H1 (cell line): ENCODE measurements at regions not wholly inside any gene's neighbourhood (a gene's known extent, or its start where the extent isn't known, plus 50 kb on each side); places are given as distances from the start of the nearest gene placed in this dataset.

Source experiments
- CTCF ChIA-PET: fragments of 300-600 bp; sonication (Branson Sonifier 250); formaldehyde crosslinking; loops from one replicate; lab custom pipeline; 2021; ENCODE audit not compliant: partially characterized antibody; lab: Charles Lee
- POLR2A ChIA-PET: fragments of 300-600 bp; sonication (Branson Sonifier 250); formaldehyde crosslinking; loops from one replicate; lab custom pipeline; 2021; ENCODE audit warnings: inconsistent platforms; ENCODE audit not compliant: partially characterized antibody; lab: Charles Lee
- DNase-seq, 2 experiments: peaks; one replicate each; pipeline versions ENCODE4 v3.0.0 to v3.0.0-alpha.2; 2010 to 2022; ENCODE audit warnings: low spot score in 2 of 2, low read depth in 1 of 2, mixed read lengths in 1 of 2
- FAIRE-seq: peaks from 2 replicates; lab custom pipeline; 2011; peaks lifted over from hg19 to GRCh38; lab: Jason Lieb, UNC
- H2AFZ ChIP-seq: 2 replicates; pipeline ENCODE4 v1.8.1; 2012; ENCODE audit warnings: low read length, inconsistent platforms
- H2AK5ac ChIP-seq: 2 replicates; pipeline ENCODE4 v1.6.1; 2013; ENCODE audit warnings: low read depth, low read length
- H2BK120ac ChIP-seq: replicated peaks from 2 replicates; pipeline ENCODE3; 2013; ENCODE audit warnings: low read depth, low read length, inconsistent platforms
- H2BK12ac ChIP-seq: 2 replicates; pipeline ENCODE4 v1.6.1; 2013; ENCODE audit warnings: low read depth, low read length
- H2BK15ac ChIP-seq: 2 replicates; pipeline ENCODE4 v1.6.1; 2013; ENCODE audit warnings: low read length
- H2BK20ac ChIP-seq: 2 replicates; pipeline ENCODE4 v1.6.1; 2013; ENCODE audit warnings: low read length
- H2BK5ac ChIP-seq: 2 replicates; pipeline ENCODE4 v1.6.1; 2013; ENCODE audit warnings: low read depth, low read length
- H3K14ac ChIP-seq: 2 replicates; pipeline ENCODE4 v1.6.1; 2013; ENCODE audit warnings: inconsistent platforms; ENCODE audit not compliant: insufficient read length
- H3K18ac ChIP-seq: 2 replicates; pipeline ENCODE4 v1.6.1; 2013; ENCODE audit warnings: low read length; ENCODE audit errors: extremely low read depth
- H3K23ac ChIP-seq: 2 replicates; pipeline ENCODE4 v1.6.1; 2013; ENCODE audit warnings: inconsistent platforms; ENCODE audit not compliant: insufficient read length
- H3K23me2 ChIP-seq: 2 replicates; pipeline ENCODE4 v1.6.1; 2013; ENCODE audit warnings: low read depth, low read length
- H3K27ac ChIP-seq: 2 replicates; pipeline ENCODE4 v1.6.1; 2011; ENCODE audit warnings: low read depth, low read length, inconsistent platforms
- H3K27me3 ChIP-seq, 4 experiments: replicated peaks in 1 of 4; 1 replicate in 1 of 4; 2 replicates in 3 of 4; pipeline versions ENCODE4 v1.6.1 to v1.8.1; 2011 to 2013; ENCODE audit warnings: low read length in 3 of 4, mild to moderate bottlenecking in 3 of 4, inconsistent platforms in 2 of 4, mixed read lengths in 2 of 4, moderate library complexity in 1 of 4; ENCODE audit not compliant: control insufficient read depth in 3 of 4, insufficient read depth in 3 of 4; ENCODE audit errors: extremely low read depth in 1 of 4
- H3K36me3 ChIP-seq, 4 experiments: 2 replicates each; pipeline versions ENCODE4 v1.6.1 to v1.8.1; 2011 to 2013; ENCODE audit warnings: mild to moderate bottlenecking in 4 of 4, low read length in 3 of 4, moderate library complexity in 2 of 4, control low read depth in 1 of 4, inconsistent platforms in 1 of 4; ENCODE audit not compliant: insufficient read depth in 4 of 4, control insufficient read depth in 2 of 4
- H3K4ac ChIP-seq: replicated peaks from 2 replicates; pipeline ENCODE3; 2013; ENCODE audit warnings: low read length, low read depth, mixed read lengths, inconsistent platforms; ENCODE audit not compliant: insufficient read length
- H3K4me1 ChIP-seq, 4 experiments: replicated peaks in 1 of 4; 1 replicate in 1 of 4; 2 replicates in 3 of 4; pipeline versions ENCODE4 v1.6.1 to v1.8.1; 2011 to 2013; ENCODE audit warnings: low read length in 3 of 4, inconsistent platforms in 2 of 4, mixed read lengths in 1 of 4; ENCODE audit not compliant: insufficient read depth in 4 of 4, control insufficient read depth in 3 of 4
- H3K4me2 ChIP-seq, 2 experiments: 2 replicates each; pipeline versions ENCODE4 v1.6.1 to v1.8.1; 2011 to 2013; ENCODE audit warnings: low read depth in 2 of 2, low read length in 2 of 2, control low read depth in 1 of 2, inconsistent platforms in 1 of 2, mild to moderate bottlenecking in 1 of 2; ENCODE audit not compliant: insufficient read depth in 1 of 2
- H3K4me3 ChIP-seq, 4 experiments: fragments of 200-600, 300-600 bp in 1 of 4; sonication (generic), shearing (Covaris generic), sonication (Bioruptor Twin) in 1 of 4; 2 replicates each; pipeline versions ENCODE4 v1.5.1 to v1.8.1; 2011 to 2016; ENCODE audit warnings: low read length in 4 of 4, low read depth in 3 of 4, control low read depth in 2 of 4, inconsistent platforms in 2 of 4, mild to moderate bottlenecking in 2 of 4, mixed read lengths in 1 of 4, moderate library complexity in 1 of 4; ENCODE audit not compliant: insufficient read depth in 2 of 4; ENCODE audit errors: extremely low read depth in 1 of 4
- H3K56ac ChIP-seq: replicated peaks from 2 replicates; pipeline ENCODE3; 2013; ENCODE audit warnings: low read depth, mild to moderate bottlenecking, mixed read lengths, low read length, inconsistent platforms; ENCODE audit not compliant: insufficient read length
- H3K79me1 ChIP-seq: 2 replicates; pipeline ENCODE4 v1.6.1; 2013; ENCODE audit warnings: low read depth, low read length, control low read depth
- H3K79me2 ChIP-seq, 2 experiments: 2 replicates each; pipeline versions ENCODE4 v1.6.1 to v1.8.1; 2012 to 2013; ENCODE audit warnings: low read length in 2 of 2, mild to moderate bottlenecking in 2 of 2, inconsistent platforms in 1 of 2; ENCODE audit not compliant: insufficient read depth in 2 of 2, control insufficient read depth in 1 of 2
- H3K9ac ChIP-seq, 4 experiments: replicated peaks in 1 of 4; 1 replicate in 1 of 4; 2 replicates in 3 of 4; pipeline versions ENCODE4 v1.6.1 to v1.8.1; 2011 to 2013; ENCODE audit warnings: low read depth in 3 of 4, low read length in 3 of 4, control low read depth in 2 of 4, mild to moderate bottlenecking in 2 of 4, moderate library complexity in 2 of 4, inconsistent platforms in 1 of 4; ENCODE audit errors: extremely low read depth in 1 of 4
- H3K9me3 ChIP-seq, 2 experiments: 2 replicates each; pipeline versions ENCODE4 v1.6.1 to v1.8.1; 2012 to 2013; ENCODE audit warnings: mild to moderate bottlenecking in 2 of 2, moderate library complexity in 2 of 2, control low read depth in 1 of 2, inconsistent platforms in 1 of 2, low read depth in 1 of 2, low read length in 1 of 2, mixed read lengths in 1 of 2; ENCODE audit not compliant: insufficient read depth in 2 of 2
- H4K20me1 ChIP-seq, 2 experiments: replicated peaks in 1 of 2; 2 replicates each; pipeline versions ENCODE3 to v1.8.1; 2011 to 2013; ENCODE audit warnings: inconsistent platforms in 2 of 2, low read length in 2 of 2, mild to moderate bottlenecking in 1 of 2; ENCODE audit not compliant: insufficient read depth in 2 of 2, control insufficient read depth in 1 of 2
- H4K5ac ChIP-seq: 2 replicates; pipeline ENCODE4 v1.6.1; 2013; ENCODE audit warnings: low read length, low read depth, mixed read lengths, inconsistent platforms; ENCODE audit not compliant: insufficient read length
- H4K8ac ChIP-seq: 2 replicates; pipeline ENCODE4 v1.8.0; 2013; ENCODE audit warnings: mild to moderate bottlenecking, moderate library complexity, low read length, inconsistent platforms; ENCODE audit not compliant: insufficient read depth; ENCODE audit errors: extremely low read depth
- H4K91ac ChIP-seq: replicated peaks from 2 replicates; pipeline ENCODE3; 2013; ENCODE audit warnings: low read length, mixed read lengths, inconsistent platforms; ENCODE audit not compliant: insufficient read length
- CHD1 ChIP-seq: IDR thresholded peaks from 2 replicates; pipeline ENCODE4 v1.6.1; 2012; ENCODE audit warnings: low read depth, low read length, improper control_type of control experiment
- CHD2 ChIP-seq: IDR thresholded peaks from 2 replicates; pipeline ENCODE4 v1.6.1; 2012; ENCODE audit warnings: low read length, improper control_type of control experiment
- HDAC6 ChIP-seq: IDR thresholded peaks from one replicate; pipeline ENCODE4 v1.7.1; 2012; ENCODE audit warnings: low read depth, mild to moderate bottlenecking, inconsistent platforms, low read length, moderate library complexity
- KDM4A ChIP-seq: IDR thresholded peaks from one replicate; pipeline ENCODE4 v1.7.1; 2012; ENCODE audit warnings: low read depth, mild to moderate bottlenecking, moderate library complexity, low read length, inconsistent platforms; ENCODE audit not compliant: severe bottlenecking
- KDM5A ChIP-seq: fragments of 200-600 bp; IDR thresholded peaks from 2 replicates; pipeline ENCODE4 v1.7.1; 2012; ENCODE audit warnings: mild to moderate bottlenecking, low read length, inconsistent platforms, mixed read lengths
- POLR2A ChIP-seq, 2 experiments: IDR thresholded peaks; 1 replicate in 1 of 2; 2 replicates in 1 of 2; pipeline ENCODE4 v1.6.1; 2011; ENCODE audit warnings: low read depth in 2 of 2, low read length in 2 of 2, mild to moderate bottlenecking in 2 of 2; ENCODE audit errors: control extremely low read depth in 1 of 2
- POLR2AphosphoS5 ChIP-seq: IDR thresholded peaks from 2 replicates; pipeline ENCODE4 v1.6.1; 2011; ENCODE audit warnings: low read depth, low read length
- SAP30 ChIP-seq: fragments of 300-600 bp; sonication (generic); IDR thresholded peaks from 2 replicates; pipeline ENCODE4 v1.7.1; 2012; ENCODE audit warnings: low read length, moderate library complexity, mild to moderate bottlenecking, inconsistent platforms; ENCODE audit not compliant: insufficient read depth, insufficient replicate concordance
- SP4 ChIP-seq: IDR thresholded peaks from 2 replicates; pipeline ENCODE4 v1.6.1; 2012; ENCODE audit warnings: low read length, inconsistent platforms
- TAF1 ChIP-seq: IDR thresholded peaks from 2 replicates; pipeline ENCODE4 v1.6.1; 2011; ENCODE audit warnings: mild to moderate bottlenecking, low read depth, low read length
- ZNF274 ChIP-seq: IDR thresholded peaks from 2 replicates; pipeline ENCODE4 v1.7.0; 2012; ENCODE audit warnings: low read length, borderline replicate concordance; ENCODE audit errors: extremely low read depth
- WGBS, 2 experiments: shearing (Covaris generic) in 1 of 2; methylation state at CpG; one replicate each; pipeline versions ENCODE4 v1.1.6 to v1.1.7; 2013 to 2015; ENCODE audit warnings: low lambda C conversion rate in 2 of 2, mixed read lengths in 2 of 2, inconsistent platforms in 1 of 2, low coverage in 1 of 2, missing lambda C conversion rate in 1 of 2; ENCODE audit not compliant: insufficient replicate concordance in 2 of 2, insufficient coverage in 1 of 2, insufficient read length in 1 of 2; ENCODE audit errors: extremely low coverage in 1 of 2, missing lambda C conversion rate in 1 of 2; 5-methylcytosine and 5-hydroxymethylcytosine counted together
- TF ChIP-seq, protein P1 (sequence below): IDR thresholded peaks from 2 replicates; pipeline ENCODE4 v1.6.1; 2011; ENCODE audit warnings: low read length, improper control_type of control experiment

DNA sequence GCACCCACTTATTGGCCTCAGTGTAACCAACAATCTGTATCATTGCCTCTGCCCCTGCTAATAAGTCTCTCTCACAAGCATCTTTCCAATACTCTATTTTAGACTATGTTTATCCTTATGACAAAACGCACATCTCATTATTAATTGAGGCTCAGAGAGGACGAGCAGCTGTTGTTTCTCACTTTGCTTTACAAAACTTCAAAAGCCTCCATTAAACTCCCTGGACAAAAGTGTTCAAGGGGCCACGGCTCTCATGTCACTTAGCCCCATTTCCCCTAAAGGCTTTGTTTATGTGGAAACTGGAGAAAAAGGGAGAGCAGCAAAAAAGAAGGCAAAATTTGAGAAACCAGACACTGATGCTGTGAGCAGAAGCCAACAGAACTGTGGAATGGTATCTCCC lies 180.0 kb upstream of the LNX1 start:
- no peak overlapping the region for H2BK12ac ChIP-seq
- H4K8ac ChIP-seq, result no peak overlapping the region
- no peaks in the 10 kb centered on the region for H3K79me1 ChIP-seq
- H2BK120ac ChIP-seq, result no peak overlapping the region
- 87% methylated on average over 3 of the region's 3 CpGs; no CpG with 5 or more reads in 1 of the 2 experiments for WGBS, 2 experiments
- no peak overlapping the region for H3K4ac ChIP-seq
- no peak overlapping the region for H4K91ac ChIP-seq
- H3K4me1 ChIP-seq, result no peaks in the 10 kb centered on the region
- no peak overlapping the region for H3K18ac ChIP-seq
- no peaks in the 10 kb centered on the region for H3K27me3 ChIP-seq
- H2BK5ac ChIP-seq, result no peak overlapping the region
- H3K79me2 ChIP-seq, result no peaks in the 10 kb centered on the region
- H2AK5ac ChIP-seq, result no peak overlapping the region
- H3K14ac ChIP-seq, result no peak overlapping the region
- H2BK15ac ChIP-seq, result no peak overlapping the region
- ChIA-PET CTCF (interaction anchor here (1.0 kb wide), 1 partner anchor 60 kb away, joined by 3 read pairs; no protein-coding TSS in a partner anchor), POLR2A (no interaction called here)
- peaks cover 3% of the 10 kb centered on the region; the same call in 1 of the 2 replicates for H3K23me2 ChIP-seq
- no peak overlapping the region for H2BK20ac ChIP-seq
- no peak overlapping the region for H3K27ac ChIP-seq
- TF ChIP-seq POLR2A (IDR thresholded peaks at IDR 0.05; ENCODE audit: control extremely low read depth in 1 of 2, low read depth in 2 of 2, low read length in 2 of 2) (no peak), TAF1 (no peak), CHD1 (no peak), KDM5A (no peak), CHD2 (no peak), HDAC6 (no peak), SP4 (no peak), POLR2AphosphoS5 (no peak), SAP30 (no peak), ZNF274 (no peak), KDM4A (no peak)
- TF ChIP-seq, protein P1, sequence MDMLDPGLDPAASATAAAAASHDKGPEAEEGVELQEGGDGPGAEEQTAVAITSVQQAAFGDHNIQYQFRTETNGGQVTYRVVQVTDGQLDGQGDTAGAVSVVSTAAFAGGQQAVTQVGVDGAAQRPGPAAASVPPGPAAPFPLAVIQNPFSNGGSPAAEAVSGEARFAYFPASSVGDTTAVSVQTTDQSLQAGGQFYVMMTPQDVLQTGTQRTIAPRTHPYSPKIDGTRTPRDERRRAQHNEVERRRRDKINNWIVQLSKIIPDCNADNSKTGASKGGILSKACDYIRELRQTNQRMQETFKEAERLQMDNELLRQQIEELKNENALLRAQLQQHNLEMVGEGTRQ, result no peak
- no peak overlapping the region for H3K56ac ChIP-seq
- no peak overlapping the region for H2AFZ ChIP-seq
- no peaks in the 10 kb centered on the region for H3K9me3 ChIP-seq
- no peak overlapping the region for H3K23ac ChIP-seq
- no peak overlapping the region for H3K9ac ChIP-seq
- H3K4me3 ChIP-seq, result no peak overlapping the region
- DNase-seq (no peak), FAIRE-seq (no peak)
- no peak overlapping the region for H3K4me2 ChIP-seq
- no peak overlapping the region for H4K5ac ChIP-seq
- H4K20me1 ChIP-seq, result no peaks in the 10 kb centered on the region
- H3K36me3 ChIP-seq, result no peaks in the 10 kb centered on the region
